ENCODE measurements at regions not wholly inside any gene's neighbourhood (a gene's known extent, or its start where the extent isn't known, plus 50 kb on each side); places are given as distances from the start of the nearest gene placed in this dataset.

- Mint-ChIP-seq H3K36me3 (ENCODE audit: insufficient read depth, unreplicated experiment) (no peaks in the 10 kb centered on the region), H3K27me3 (ENCODE audit: insufficient read depth, unreplicated experiment) (peaks cover 3% of the 10 kb centered on the region), H3K27ac (ENCODE audit: unreplicated experiment) (no peak overlapping the region), H3K9me3 (ENCODE audit: unreplicated experiment) (peaks cover 25% of the 10 kb centered on the region), H3K4me3 (ENCODE audit: unreplicated experiment) (no peak overlapping the region), H3K4me1 (ENCODE audit: low read depth, unreplicated experiment) (no peaks in the 10 kb centered on the region)
- Histone ChIP-seq H3K4me1 (no peaks in the 10 kb centered on the region), H3K27me3 (replicated peaks; ENCODE audit: control insufficient read depth, insufficient read depth, low read length) (no peaks in the 10 kb centered on the region), H3K4me3 (ENCODE audit: low read depth, low read length) (no peak overlapping the region), H3K9me3 (no peaks in the 10 kb centered on the region; the same call in 1 of the 2 replicates), H3K36me3 (ENCODE audit: control insufficient read depth, insufficient read depth, low read length) (no peaks in the 10 kb centered on the region)
- intact Hi-C loops (cut with micrococcal nuclease; ENCODE audit: unreplicated experiment): no loop called here
- no peak for TF ChIP-seq CTCF (IDR thresholded peaks at IDR 0.05; ENCODE audit: insufficient read depth in 1 of 2, low read depth in 1 of 2, low read length in 1 of 2, severe bottlenecking in 1 of 2, unreplicated experiment in 1 of 2)
- CTCF ChIA-PET: no interaction called here
- no TSS peak for BruUV-seq (replicated peaks)
- POLR2A ChIA-PET: no interaction called here
- DNase-seq: no peak
Measured at GRCh38 chr14:98752660-98753059, 519.3 kb downstream of the BCL11B start.

- CTCF ChIA-PET: no interaction called here
- H3K4me3 Mint-ChIP-seq (ENCODE audit: unreplicated experiment): no peak overlapping the region
Measured at GRCh38 chr14:98754343-98755020, 517.5 kb downstream of the BCL11B start.

GRCh38 chr14:98756749-98757148 is 515.2 kb downstream of the BCL11B start:
- ChIA-PET CTCF (no interaction called here), POLR2A (no interaction called here)
- H3K27me3 ChIP-seq (replicated peaks; ENCODE audit: control insufficient read depth, insufficient read depth, low read length): no peaks in the 10 kb centered on the region
- H3K36me3 ChIP-seq (ENCODE audit: control insufficient read depth, insufficient read depth, low read length): no peaks in the 10 kb centered on the region
- intact Hi-C loops (cut with micrococcal nuclease; ENCODE audit: unreplicated experiment): no loop called here
- DNase-seq: no peak
- no peak for TF ChIP-seq CTCF (IDR thresholded peaks at IDR 0.05; ENCODE audit: insufficient read depth in 1 of 2, low read depth in 1 of 2, low read length in 1 of 2, severe bottlenecking in 1 of 2, unreplicated experiment in 1 of 2)
- H3K4me1 ChIP-seq: no peaks in the 10 kb centered on the region
- Mint-ChIP-seq H3K36me3 (ENCODE audit: insufficient read depth, unreplicated experiment) (no peaks in the 10 kb centered on the region), H3K4me1 (ENCODE audit: low read depth, unreplicated experiment) (no peaks in the 10 kb centered on the region), H3K27ac (ENCODE audit: unreplicated experiment) (no peak overlapping the region), H3K27me3 (ENCODE audit: insufficient read depth, unreplicated experiment) (no peaks in the 10 kb centered on the region), H3K4me3 (ENCODE audit: unreplicated experiment) (no peak overlapping the region), H3K9me3 (ENCODE audit: unreplicated experiment) (peaks cover 34% of the 10 kb centered on the region)
- H3K9me3 ChIP-seq: peaks cover 1% of the 10 kb centered on the region
- no peak overlapping the region for H3K4me3 ChIP-seq (ENCODE audit: low read depth, low read length)
- BruUV-seq (replicated peaks): no TSS peak

More at GRCh38 chr14:98754343-98755020, 517.5 kb downstream of the BCL11B start:
- Histone ChIP-seq H3K9me3 (no peaks in the 10 kb centered on the region; the same call in 1 of the 2 replicates), H3K27me3 (replicated peaks; ENCODE audit: control insufficient read depth, insufficient read depth, low read length) (no peaks in the 10 kb centered on the region), H3K4me1 (no peaks in the 10 kb centered on the region), H3K4me3 (ENCODE audit: low read depth, low read length) (no peak overlapping the region), H3K36me3 (ENCODE audit: control insufficient read depth, insufficient read depth, low read length) (no peaks in the 10 kb centered on the region)
- Mint-ChIP-seq H3K36me3 (ENCODE audit: insufficient read depth, unreplicated experiment) (no peaks in the 10 kb centered on the region), H3K27me3 (ENCODE audit: insufficient read depth, unreplicated experiment) (peaks cover 3% of the 10 kb centered on the region), H3K4me1 (ENCODE audit: low read depth, unreplicated experiment) (no peaks in the 10 kb centered on the region), H3K27ac (ENCODE audit: unreplicated experiment) (no peak overlapping the region), H3K9me3 (ENCODE audit: unreplicated experiment) (peaks cover 23% of the 10 kb centered on the region)
- DNase-seq: no peak
- POLR2A ChIA-PET: interaction anchor here (0.6 kb wide), 1 partner anchor 41 kb away, joined by 4 read pairs; no protein-coding TSS in a partner anchor
- intact Hi-C loops (cut with micrococcal nuclease; ENCODE audit: unreplicated experiment): no loop called here
- TF ChIP-seq CTCF (IDR thresholded peaks at IDR 0.05; ENCODE audit: insufficient read depth in 1 of 2, low read depth in 1 of 2, low read length in 1 of 2, severe bottlenecking in 1 of 2, unreplicated experiment in 1 of 2): no peak
- BruUV-seq (replicated peaks): no TSS peak

Data from Caco-2 (cell line).